SK-N-SH (cell line): ENCODE measurements at regions not wholly inside any gene's neighbourhood (a gene's known extent, or its start where the extent isn't known, plus 50 kb on each side); places are given as distances from the start of the nearest gene placed in this dataset.

Experiments
- CTCF ChIP-seq: fragments of 200-600 bp; sonication (generic); IDR thresholded peaks from 2 replicates; pipeline ENCODE4 v1.6.1; 2017; ENCODE audit warnings: antibody characterized with exemption, mild to moderate bottlenecking, moderate library complexity
- FOSL2 ChIP-seq: IDR thresholded peaks from 2 replicates; pipeline ENCODE4 v1.4.0; 2012; ENCODE audit warnings: low read depth, mild to moderate bottlenecking, moderate library complexity, borderline replicate concordance
- GABPA ChIP-seq: IDR thresholded peaks from 2 replicates; pipeline ENCODE4 v1.4.0; 2012; ENCODE audit warnings: low read depth, mild to moderate bottlenecking
- RFX5 ChIP-seq: IDR thresholded peaks from 2 replicates; pipeline ENCODE4 v1.6.1; 2012; ENCODE audit warnings: mild to moderate bottlenecking, improper control_type of control experiment, low read length
- RXRA ChIP-seq: IDR thresholded peaks from 2 replicates; pipeline ENCODE4 v1.4.0; 2012; ENCODE audit warnings: low read depth, mild to moderate bottlenecking, borderline replicate concordance
- USF1 ChIP-seq: IDR thresholded peaks from 2 replicates; pipeline ENCODE4 v1.4.0; 2012; ENCODE audit warnings: low read depth, borderline replicate concordance
- YY1 ChIP-seq: IDR thresholded peaks from 2 replicates; pipeline ENCODE4 v1.4.0; 2012; ENCODE audit warnings: low read depth, mild to moderate bottlenecking

- TF ChIP-seq CTCF (no peak), GABPA (no peak), USF1 (no peak), YY1 (no peak), RFX5 (no peak), FOSL2 (no peak), RXRA (no peak)
Measured at GRCh38 chr14:71408362-71409030, 501.2 kb downstream of the PCNX1 start.
